ENCODE measurements at regions not wholly inside any gene's neighbourhood (a gene's known extent, or its start where the extent isn't known, plus 50 kb on each side); places are given as distances from the start of the nearest gene placed in this dataset.

DNA sequence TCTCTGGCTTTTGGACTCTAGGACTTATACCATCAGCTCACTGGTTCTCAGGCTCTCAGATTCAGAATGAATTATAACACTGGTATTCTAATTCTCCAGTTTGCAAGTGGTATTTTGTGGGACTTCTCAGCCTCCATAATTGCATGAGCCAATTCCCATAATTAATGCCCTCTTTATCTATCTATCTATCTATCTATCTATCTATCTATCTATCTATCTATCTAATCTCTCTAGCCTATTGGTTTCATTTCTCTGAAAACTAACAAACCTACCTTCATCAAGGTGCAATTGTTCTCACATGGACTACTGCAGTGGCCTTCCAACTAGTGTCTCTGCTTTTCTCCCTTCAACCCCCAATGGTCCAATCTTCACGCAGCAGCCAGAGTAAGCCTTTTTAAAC, 507.4 kb downstream of the ETNK1 start:
- TF ChIP-seq CTCF (tag by site-specific recombination; IDR thresholded peaks at IDR 0.05) (no peak), ZNF274 (IDR thresholded peaks at IDR 0.05; ENCODE audit: low read length) (no peak), ZNF274 (tag by site-specific recombination; IDR thresholded peaks at IDR 0.05; ENCODE audit: borderline replicate concordance) (no peak), ZNF362 (tag by site-specific recombination; IDR thresholded peaks at IDR 0.05) (no peak), ZSCAN23 (tag by site-specific recombination; IDR thresholded peaks at IDR 0.05) (no peak), ZBTB20 (tag by site-specific recombination; IDR thresholded peaks at IDR 0.05) (no peak)
- TF ChIP-seq, protein P1, sequence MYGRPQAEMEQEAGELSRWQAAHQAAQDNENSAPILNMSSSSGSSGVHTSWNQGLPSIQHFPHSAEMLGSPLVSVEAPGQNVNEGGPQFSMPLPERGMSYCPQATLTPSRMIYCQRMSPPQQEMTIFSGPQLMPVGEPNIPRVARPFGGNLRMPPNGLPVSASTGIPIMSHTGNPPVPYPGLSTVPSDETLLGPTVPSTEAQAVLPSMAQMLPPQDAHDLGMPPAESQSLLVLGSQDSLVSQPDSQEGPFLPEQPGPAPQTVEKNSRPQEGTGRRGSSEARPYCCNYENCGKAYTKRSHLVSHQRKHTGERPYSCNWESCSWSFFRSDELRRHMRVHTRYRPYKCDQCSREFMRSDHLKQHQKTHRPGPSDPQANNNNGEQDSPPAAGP (tag by site-specific recombination; IDR thresholded peaks at IDR 0.05): no peak
